GM12864 (cell line): ENCODE measurements at regions not wholly inside any gene's neighbourhood (a gene's known extent, or its start where the extent isn't known, plus 50 kb on each side); places are given as distances from the start of the nearest gene placed in this dataset.

Experiments
- DNase-seq: peaks from one replicate; pipeline ENCODE4 v3.0.0-alpha.2; 2011; ENCODE audit warnings: low read depth
- H3K4me3 ChIP-seq: 2 replicates; pipeline ENCODE4 v1.5.1; 2011; ENCODE audit warnings: mild to moderate bottlenecking, low read depth, low read length, control low read depth
- CTCF ChIP-seq: IDR thresholded peaks from 2 replicates; pipeline ENCODE4 v1.5.1; 2011; ENCODE audit warnings: low read depth, mild to moderate bottlenecking, moderate library complexity, low read length, control low read depth, inconsistent platforms; ENCODE audit errors: missing control alignments

GRCh38 chr18:33863912-33864311 lies 285.9 kb downstream of the ASXL3 start:
- DNase-seq, result no peak
- H3K4me3 ChIP-seq, result no peak overlapping the region
- no peak for TF ChIP-seq CTCF

GRCh38 chr18:33854827-33855139 lies 276.8 kb downstream of the ASXL3 start:
- H3K4me3 ChIP-seq, result no peak overlapping the region
- no peak for DNase-seq
- TF ChIP-seq CTCF, result no peak

- DNase-seq, result no peak
- no peak overlapping the region for H3K4me3 ChIP-seq
- no peak for TF ChIP-seq CTCF
These were observed 276.2 kb downstream of the ASXL3 start for GRCh38 chr18:33854086-33854826.

- TF ChIP-seq CTCF, result no peak
- DNase-seq, result no peak
- no peak overlapping the region for H3K4me3 ChIP-seq
These were observed 275.2 kb downstream of the ASXL3 start for GRCh38 chr18:33853187-33853586.

- DNase-seq, result no peak
- TF ChIP-seq CTCF, result no peak
- H3K4me3 ChIP-seq, result no peak overlapping the region
These were observed 273.6 kb downstream of the ASXL3 start for GRCh38 chr18:33851546-33852078.

GRCh38 chr18:33849731-33850130 lies 271.7 kb downstream of the ASXL3 start:
- no peak for TF ChIP-seq CTCF
- no peak overlapping the region for H3K4me3 ChIP-seq
- DNase-seq, result no peak

- TF ChIP-seq CTCF, result no peak
- DNase-seq, result no peak
- H3K4me3 ChIP-seq, result no peak overlapping the region
These were observed 266.2 kb downstream of the ASXL3 start for GRCh38 chr18:33844232-33844631.
